GM13977 (cell line): ENCODE measurements at regions not wholly inside any gene's neighbourhood (a gene's known extent, or its start where the extent isn't known, plus 50 kb on each side); places are given as distances from the start of the nearest gene placed in this dataset.

ENCODE experiments used
- DNase-seq: peaks from one replicate; pipeline ENCODE4 v3.0.0; 2012; ENCODE audit warnings: low spot score
- in situ Hi-C: fragments of 300-500 bp; cut with MboI; formaldehyde crosslinking; loops from one replicate; pipeline ENCODE4 v1.12.0; 2022; ENCODE audit warnings: low sequenced_read_pairs, low pct_unique_long_range_greater_than_20kb, mixed read lengths, inconsistent platforms; ENCODE audit not compliant: unreplicated experiment
- TF ChIP-seq, protein P1 (sequence below): IDR thresholded peaks from 2 replicates; pipeline ENCODE4 v1.5.1; 2012; ENCODE audit warnings: mild to moderate bottlenecking, control low read depth; ENCODE audit not compliant: insufficient read depth; ENCODE audit errors: extremely low read depth, missing control alignments

DNA sequence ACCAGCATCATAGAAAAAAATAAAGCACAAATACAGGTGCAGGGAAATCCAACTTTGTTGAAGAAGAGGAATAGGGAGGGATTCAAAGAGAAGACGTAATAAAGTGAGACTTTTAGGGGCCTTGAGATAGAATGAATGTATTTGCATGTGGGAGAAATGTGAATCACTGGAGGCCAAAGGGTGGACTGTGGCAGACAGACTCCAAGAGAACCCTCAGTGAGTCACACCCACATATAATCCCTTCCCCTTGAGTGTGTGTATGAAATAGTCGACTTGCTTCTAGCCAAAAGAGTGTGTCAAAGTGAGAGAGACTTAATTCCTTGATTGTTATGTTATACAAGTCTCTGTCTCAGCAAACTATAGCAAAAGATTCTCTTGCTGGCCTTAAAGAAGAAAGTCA lies 101.3 kb upstream of the GHITM start:
- in situ Hi-C loops = no loop called here
- DNase-seq = no peak
- TF ChIP-seq, protein P1, sequence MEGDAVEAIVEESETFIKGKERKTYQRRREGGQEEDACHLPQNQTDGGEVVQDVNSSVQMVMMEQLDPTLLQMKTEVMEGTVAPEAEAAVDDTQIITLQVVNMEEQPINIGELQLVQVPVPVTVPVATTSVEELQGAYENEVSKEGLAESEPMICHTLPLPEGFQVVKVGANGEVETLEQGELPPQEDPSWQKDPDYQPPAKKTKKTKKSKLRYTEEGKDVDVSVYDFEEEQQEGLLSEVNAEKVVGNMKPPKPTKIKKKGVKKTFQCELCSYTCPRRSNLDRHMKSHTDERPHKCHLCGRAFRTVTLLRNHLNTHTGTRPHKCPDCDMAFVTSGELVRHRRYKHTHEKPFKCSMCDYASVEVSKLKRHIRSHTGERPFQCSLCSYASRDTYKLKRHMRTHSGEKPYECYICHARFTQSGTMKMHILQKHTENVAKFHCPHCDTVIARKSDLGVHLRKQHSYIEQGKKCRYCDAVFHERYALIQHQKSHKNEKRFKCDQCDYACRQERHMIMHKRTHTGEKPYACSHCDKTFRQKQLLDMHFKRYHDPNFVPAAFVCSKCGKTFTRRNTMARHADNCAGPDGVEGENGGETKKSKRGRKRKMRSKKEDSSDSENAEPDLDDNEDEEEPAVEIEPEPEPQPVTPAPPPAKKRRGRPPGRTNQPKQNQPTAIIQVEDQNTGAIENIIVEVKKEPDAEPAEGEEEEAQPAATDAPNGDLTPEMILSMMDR = no peak

DNA sequence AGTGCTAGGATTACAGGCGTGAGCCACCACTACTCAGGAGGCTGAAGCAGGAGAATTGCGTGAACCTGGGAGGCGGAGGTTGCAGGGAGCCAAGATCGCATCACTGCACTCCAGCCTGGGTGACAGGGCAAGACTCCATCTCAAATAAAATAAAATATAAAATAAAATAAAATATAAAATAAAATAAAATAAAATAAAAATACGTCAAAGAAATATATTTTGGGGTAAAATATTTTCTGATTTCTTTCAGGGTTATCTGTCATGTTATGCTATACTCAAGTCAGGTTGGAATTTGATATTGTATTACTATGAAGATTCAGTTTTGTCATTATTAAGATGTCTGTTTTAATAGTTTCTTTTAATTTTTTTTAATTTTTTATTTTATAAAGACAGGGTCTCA lies 99.4 kb upstream of the GHITM start:
- in situ Hi-C loops = no loop called here
- DNase-seq = no peak
- TF ChIP-seq, protein P1 = no peak

DNA sequence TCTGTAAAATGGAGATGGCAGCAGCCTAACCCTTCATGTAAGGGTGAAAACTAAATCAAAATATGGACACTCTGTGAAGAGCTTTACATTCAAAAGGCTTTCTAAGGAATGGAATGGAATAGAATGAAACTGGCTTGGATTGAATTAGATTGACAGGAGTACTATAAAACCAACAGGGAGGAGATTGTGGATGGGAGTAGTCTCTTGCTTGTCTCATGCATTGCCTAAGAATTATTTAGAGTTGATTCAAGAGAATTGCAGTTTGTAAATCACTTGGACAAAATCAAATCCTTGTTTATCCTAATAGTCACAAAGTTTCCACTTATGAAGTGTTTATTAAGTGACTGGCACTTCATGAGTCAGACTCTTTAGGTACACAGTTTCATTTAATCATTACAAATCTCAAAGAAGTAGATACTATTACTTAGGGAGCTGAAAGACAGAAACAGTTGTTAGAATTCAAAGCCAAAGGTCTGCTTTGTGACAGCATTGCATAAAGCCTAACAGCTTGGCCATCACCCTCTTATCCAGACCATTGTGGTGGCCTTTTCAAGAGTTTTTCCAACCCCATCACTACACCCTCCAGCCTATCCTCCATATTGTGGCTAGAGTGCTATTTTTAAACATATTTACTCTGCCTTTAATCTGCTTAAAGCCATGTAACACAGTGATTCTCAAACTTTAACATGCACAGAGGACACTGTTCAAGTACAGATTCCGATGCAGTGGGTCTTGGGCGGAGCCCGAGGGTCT lies 91.9 kb upstream of the GHITM start:
- no peak for DNase-seq
- TF ChIP-seq, protein P1 = no peak
- in situ Hi-C loops = no loop called here

DNA sequence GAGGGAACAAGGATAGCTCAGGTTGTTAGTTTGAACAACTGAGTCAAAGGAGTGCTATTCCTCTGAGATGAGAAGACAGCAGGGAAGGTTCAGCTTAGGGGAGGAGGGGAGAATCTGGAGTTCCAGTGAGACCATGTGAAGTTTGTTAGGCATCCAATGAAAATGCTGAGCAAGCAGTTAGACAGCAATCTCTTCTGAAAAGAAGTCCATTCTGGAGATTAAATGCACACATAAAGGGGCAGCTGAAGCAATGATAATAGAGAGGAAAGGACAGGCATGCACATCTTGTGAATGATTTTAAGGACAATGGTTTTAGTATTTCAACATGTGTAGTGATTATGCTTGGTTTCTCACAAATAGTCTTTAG lies 89.7 kb upstream of the GHITM start:
- in situ Hi-C loops = no loop called here

DNA sequence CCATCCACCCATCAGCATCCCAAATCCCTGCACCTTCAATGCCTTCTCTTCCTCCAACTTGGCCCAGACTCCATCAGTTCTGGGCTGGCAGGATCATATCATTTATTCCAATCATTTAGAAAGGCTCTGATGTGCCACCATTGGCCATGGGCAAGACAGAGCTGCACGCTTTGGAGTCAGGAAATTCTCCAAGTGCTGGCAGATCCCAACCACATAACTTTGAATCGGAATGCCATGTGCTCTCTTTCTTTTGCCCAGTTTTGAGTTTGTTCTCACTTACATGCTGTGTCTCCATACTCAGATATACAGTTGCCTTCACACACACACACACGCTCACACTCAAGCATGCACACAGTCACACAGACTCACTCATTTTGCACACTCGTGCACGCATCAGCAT lies 85.7 kb upstream of the GHITM start:
- in situ Hi-C loops = no loop called here
- no peak for DNase-seq
- TF ChIP-seq, protein P1 = no peak

More for the DNA sequence above, 89.7 kb upstream of the GHITM start:
- no peak for DNase-seq
- TF ChIP-seq, protein P1 = no peak

DNA sequence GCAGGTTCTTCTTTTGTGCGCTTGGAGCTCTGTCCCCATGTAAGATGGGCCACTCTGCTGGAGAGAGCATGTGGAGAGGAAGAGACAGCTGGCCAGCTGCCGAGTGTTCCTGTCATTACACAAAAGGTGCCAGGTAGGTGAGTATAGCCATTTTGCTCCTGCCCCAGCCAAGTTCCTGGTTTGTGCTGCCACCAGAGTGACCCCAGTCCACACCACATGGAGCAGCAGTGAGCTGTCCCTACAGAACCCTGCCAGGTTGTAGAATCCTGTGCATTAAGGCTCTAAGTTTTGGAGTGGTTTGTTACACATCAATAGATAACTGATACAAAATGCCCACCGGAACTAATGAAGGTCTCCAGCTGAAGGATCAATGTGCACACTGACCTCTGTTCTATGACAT lies 84.6 kb upstream of the GHITM start:
- DNase-seq = no peak
- in situ Hi-C loops = no loop called here
- TF ChIP-seq, protein P1 = peak; percentile 7
